22Rv1 (cell line): ENCODE measurements at regions not wholly inside any gene's neighbourhood (a gene's known extent, or its start where the extent isn't known, plus 50 kb on each side); places are given as distances from the start of the nearest gene placed in this dataset.

Experiments
- CTCF ChIP-seq: fragments of 450-650 bp; IDR thresholded peaks from 2 replicates; pipeline ENCODE4 v1.5.1; 2017; ENCODE audit warnings: mild to moderate bottlenecking
- ZFX ChIP-seq: fragments of 450-650 bp; IDR thresholded peaks from 2 replicates; pipeline ENCODE4 v1.6.1; 2017; ENCODE audit warnings: antibody characterized with exemption, borderline replicate concordance

GRCh38 chr15:93159930-93160329 is 70.9 kb upstream of the RGMA start:
- no peak for TF ChIP-seq CTCF
- no peak for TF ChIP-seq ZFX
